PC-9 (cell line): ENCODE measurements at regions not wholly inside any gene's neighbourhood (a gene's known extent, or its start where the extent isn't known, plus 50 kb on each side); places are given as distances from the start of the nearest gene placed in this dataset.

ENCODE experiments used
- BruUV-seq: library from RNA; stranded (reverse); fragments of 400-500 nt; replicated peaks from 2 replicates; lab custom pipeline; 2021; lab: Mats Ljungman, UMichigan
- CTCF ChIA-PET: fragments of 300-600 bp; sonication (Branson Sonifier 250); formaldehyde crosslinking; loops from one replicate; lab custom pipeline; 2022; ENCODE audit warnings: antibody characterized with exemption; lab: Charles Lee
- POLR2A ChIA-PET: fragments of 300-600 bp; sonication (Branson Sonifier 250); formaldehyde crosslinking; loops from one replicate; lab custom pipeline; 2022; ENCODE audit warnings: antibody characterized with exemption; ENCODE audit not compliant: unreplicated experiment; lab: Charles Lee
- DNase-seq, 2 experiments: peaks; one replicate each; pipeline versions ENCODE4 v3.0.0 to v3.0.0-alpha.2; 2015 to 2022; ENCODE audit warnings: mixed read lengths in 1 of 2
- H2AFZ ChIP-seq: fragments of 200-600 bp; sonication (generic); 2 replicates; pipeline ENCODE4 v1.8.1; 2017; ENCODE audit warnings: antibody characterized with exemption
- H3F3A ChIP-seq: fragments of 200-600 bp; sonication (generic); 2 replicates; pipeline ENCODE4 v1.8.1; 2017; ENCODE audit warnings: antibody characterized with exemption, mild to moderate bottlenecking, low read depth; ENCODE audit not compliant: insufficient read depth
- H3K27ac ChIP-seq: fragments of 200-600 bp; sonication (generic); 2 replicates; pipeline ENCODE4 v1.6.1; 2016; ENCODE audit warnings: mixed run types
- H3K27me3 ChIP-seq: fragments of 200-600 bp; sonication (generic); 2 replicates; pipeline ENCODE4 v1.6.1; 2016; ENCODE audit warnings: low read depth, mixed run types; ENCODE audit not compliant: insufficient read depth
- H3K36me3 ChIP-seq: fragments of 200-600 bp; sonication (generic); 2 replicates; pipeline ENCODE4 v1.6.1; 2016; ENCODE audit warnings: low read depth, mixed run types
- H3K4me1 ChIP-seq: fragments of 200-600 bp; sonication (generic); replicated peaks from 2 replicates; pipeline ENCODE4 v1.6.1; 2016; ENCODE audit warnings: mixed run types; ENCODE audit not compliant: insufficient read depth
- H3K4me2 ChIP-seq: fragments of 200-600 bp; sonication (generic); 2 replicates; pipeline ENCODE4 v1.6.1; 2017; ENCODE audit warnings: mixed run types
- H3K4me3 ChIP-seq: fragments of 200-600 bp; sonication (generic); 2 replicates; pipeline ENCODE4 v1.6.1; 2016; ENCODE audit warnings: mixed run types
- H3K79me2 ChIP-seq: fragments of 200-600 bp; sonication (generic); 2 replicates; pipeline ENCODE4 v1.6.1; 2017; ENCODE audit warnings: low read depth, mixed run types
- H3K9me2 ChIP-seq: fragments of 200-600 bp; sonication (generic); 2 replicates; pipeline ENCODE4 v1.8.1; 2017; ENCODE audit warnings: mild to moderate bottlenecking; ENCODE audit not compliant: insufficient read depth
- H3K9me3 ChIP-seq: fragments of 200-600 bp; sonication (generic); 2 replicates; pipeline ENCODE4 v1.8.1; 2016; ENCODE audit warnings: low read depth; ENCODE audit not compliant: insufficient read depth
- H4K20me1 ChIP-seq: fragments of 200-600 bp; sonication (generic); 2 replicates; pipeline ENCODE4 v1.8.1; 2017; ENCODE audit not compliant: insufficient read depth
- CTCF ChIP-seq: fragments of 200-600 bp; sonication (generic); conservative IDR thresholded peaks from 2 replicates; pipeline ENCODE4 v1.6.1; 2017; ENCODE audit warnings: mixed run types, antibody characterized with exemption, mild to moderate bottlenecking, moderate library complexity
- EZH2 ChIP-seq: fragments of 200-600 bp; sonication (generic); IDR thresholded peaks from 2 replicates; pipeline ENCODE4 v1.8.0; 2017; ENCODE audit warnings: antibody characterized with exemption, low read depth
- intact Hi-C: fragments of 100-400 bp; cut with micrococcal nuclease; formaldehyde crosslinking; loops from one replicate; pipeline ENCODE4 v1.10.0; 2022; ENCODE audit not compliant: unreplicated experiment

- H3K36me3 ChIP-seq = no peaks in the 10 kb centered on the region
- 0 out of 2 replicates have a peak, but pooled peaks cover 2% of the 10 kb centered on the region for H3K9me2 ChIP-seq
- H2AFZ ChIP-seq = no peak overlapping the region
- no peak for DNase-seq
- no peaks in the 10 kb centered on the region for H3K27me3 ChIP-seq
- H3F3A ChIP-seq = no peaks in the 10 kb centered on the region
- intact Hi-C loops = no loop called here
- no peak overlapping the region for H3K27ac ChIP-seq
- H4K20me1 ChIP-seq = no peaks in the 10 kb centered on the region
- no TSS peak for BruUV-seq
- POLR2A ChIA-PET = no interaction called here
- no peaks in the 10 kb centered on the region for H3K4me1 ChIP-seq
- TF ChIP-seq CTCF (no peak), EZH2 (no peak)
- H3K9me3 ChIP-seq = no peaks in the 10 kb centered on the region
- CTCF ChIA-PET = no interaction called here
- no peaks in the 10 kb centered on the region for H3K79me2 ChIP-seq
- H3K4me2 ChIP-seq = no peak overlapping the region
- no peak overlapping the region for H3K4me3 ChIP-seq
Observed at GRCh38 chr16:72639494-72639893, 408.4 kb downstream of the ZFHX3 start.

GRCh38 chr16:72637306-72637705 is 410.6 kb downstream of the ZFHX3 start:
- H4K20me1 ChIP-seq = no peaks in the 10 kb centered on the region
- intact Hi-C loops = no loop called here
- H3K27ac ChIP-seq = no peak overlapping the region
- ChIA-PET POLR2A (no interaction called here), CTCF (no interaction called here)
- H3F3A ChIP-seq = no peaks in the 10 kb centered on the region
- no peaks in the 10 kb centered on the region for H3K9me2 ChIP-seq
- BruUV-seq = no TSS peak
- no peak overlapping the region for H2AFZ ChIP-seq
- H3K9me3 ChIP-seq = no peaks in the 10 kb centered on the region
- no peak overlapping the region for H3K4me3 ChIP-seq
- no peaks in the 10 kb centered on the region for H3K79me2 ChIP-seq
- no peaks in the 10 kb centered on the region for H3K36me3 ChIP-seq
- H3K27me3 ChIP-seq = no peaks in the 10 kb centered on the region
- no peak overlapping the region for H3K4me2 ChIP-seq
- DNase-seq = peak in 1 of 2 experiments; percentile 36
- no peak for TF ChIP-seq CTCF
- no peak for TF ChIP-seq EZH2
- H3K4me1 ChIP-seq = no peaks in the 10 kb centered on the region

DNA sequence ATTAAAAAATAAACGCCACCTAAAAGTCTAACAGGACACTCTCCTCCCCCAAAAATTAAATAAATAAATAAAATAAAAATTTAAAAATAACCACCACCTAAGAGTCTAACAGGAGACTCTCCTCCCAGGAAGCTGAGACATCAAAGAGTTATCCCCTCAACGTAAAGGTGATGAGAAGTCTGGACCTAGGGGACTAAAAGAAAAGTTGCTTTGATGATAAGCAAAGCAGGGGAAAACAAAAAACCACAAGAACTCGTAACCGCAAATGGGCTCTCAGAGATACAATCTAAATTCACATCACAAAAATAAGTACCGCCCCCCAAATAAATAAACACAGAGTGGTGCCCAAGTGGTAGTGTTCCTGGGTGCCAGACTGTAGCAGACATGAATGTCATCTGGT is 412.2 kb downstream of the ZFHX3 start:
- no peaks in the 10 kb centered on the region for H3K79me2 ChIP-seq

More for the DNA sequence above, 412.2 kb downstream of the ZFHX3 start:
- no peak overlapping the region for H3K4me3 ChIP-seq
- no peak for DNase-seq
- ChIA-PET CTCF (no interaction called here), POLR2A (no interaction called here)
- H3K9me3 ChIP-seq = no peaks in the 10 kb centered on the region
- H3K27me3 ChIP-seq = no peaks in the 10 kb centered on the region
- H3F3A ChIP-seq = no peaks in the 10 kb centered on the region
- BruUV-seq = no TSS peak
- H3K9me2 ChIP-seq = no peaks in the 10 kb centered on the region
- H3K4me1 ChIP-seq = no peaks in the 10 kb centered on the region
- no peak overlapping the region for H2AFZ ChIP-seq
- intact Hi-C loops = no loop called here
- no peak overlapping the region for H3K27ac ChIP-seq
- TF ChIP-seq EZH2 = no peak
- TF ChIP-seq CTCF = no peak
- no peaks in the 10 kb centered on the region for H3K36me3 ChIP-seq
- H4K20me1 ChIP-seq = no peaks in the 10 kb centered on the region
- H3K4me2 ChIP-seq = no peak overlapping the region
